Neuronal stem cell (in vitro differentiated cells): ENCODE measurements at regions not wholly inside any gene's neighbourhood (a gene's known extent, or its start where the extent isn't known, plus 50 kb on each side); places are given as distances from the start of the nearest gene placed in this dataset.
"Not testable (repeated sequence)": the region's sequence is repeated elsewhere in the genome, so short reads cannot be mapped to it uniquely, and the experiment has no call there.

ENCODE experiments used
- DNase-seq: peaks from one replicate; pipeline ENCODE4 v3.0.0-alpha.2; 2013; ENCODE audit warnings: low spot score
- H2AFZ ChIP-seq: one replicate; pipeline ENCODE4 v1.6.1; 2013; ENCODE audit warnings: mild to moderate bottlenecking, low read length, inconsistent platforms
- H2AK5ac ChIP-seq: 2 replicates; pipeline ENCODE4 v1.6.1; 2013; ENCODE audit warnings: low read depth, mild to moderate bottlenecking, inconsistent platforms, low read length, moderate library complexity, mixed read lengths
- H2BK120ac ChIP-seq: 2 replicates; pipeline ENCODE4 v1.6.1; 2013; ENCODE audit warnings: low read depth, mild to moderate bottlenecking, inconsistent platforms, low read length, moderate library complexity, mixed read lengths
- H2BK12ac ChIP-seq: one replicate; pipeline ENCODE4 v1.6.1; 2013; ENCODE audit warnings: low read length, inconsistent platforms
- H2BK15ac ChIP-seq: 2 replicates; pipeline ENCODE4 v1.6.1; 2013; ENCODE audit warnings: mild to moderate bottlenecking, low read length, inconsistent platforms, mixed read lengths
- H2BK5ac ChIP-seq: one replicate; pipeline ENCODE4 v1.6.1; 2013; ENCODE audit warnings: inconsistent platforms, mild to moderate bottlenecking, low read length, moderate library complexity
- H3K14ac ChIP-seq: one replicate; pipeline ENCODE4 v1.6.1; 2013; ENCODE audit warnings: low read length, inconsistent platforms
- H3K18ac ChIP-seq: 2 replicates; pipeline ENCODE4 v1.6.1; 2013; ENCODE audit warnings: low read length, inconsistent platforms
- H3K23ac ChIP-seq: 2 replicates; pipeline ENCODE4 v1.6.1; 2013; ENCODE audit warnings: low read depth, mild to moderate bottlenecking, mixed read lengths, low read length, inconsistent platforms; ENCODE audit not compliant: poor library complexity
- H3K27ac ChIP-seq: replicated peaks from 3 replicates; pipeline ENCODE4 v1.5.1; 2013; ENCODE audit warnings: low read length, inconsistent platforms
- H3K27me3 ChIP-seq, 3 experiments: 2 replicates each; pipeline ENCODE4 v1.6.1; 2013; ENCODE audit warnings: low read length in 3 of 3, mild to moderate bottlenecking in 2 of 3, inconsistent platforms in 1 of 3, low read depth in 1 of 3, mixed read lengths in 1 of 3, moderate library complexity in 1 of 3; ENCODE audit not compliant: control insufficient read depth in 3 of 3, insufficient read depth in 3 of 3
- H3K36me3 ChIP-seq, 2 donors: replicated peaks in 1 of 2; 2 replicates each; pipeline ENCODE4 v1.6.1; 2013; ENCODE audit warnings: low read length in 2 of 2; ENCODE audit not compliant: control insufficient read depth in 2 of 2, insufficient read depth in 2 of 2
- H3K4ac ChIP-seq: 2 replicates; pipeline ENCODE4 v1.6.1; 2013; ENCODE audit warnings: inconsistent platforms, mild to moderate bottlenecking, low read length, moderate library complexity
- H3K4me1 ChIP-seq, 2 donors: 1 replicate in 1 of 2; 2 replicates in 1 of 2; pipeline ENCODE4 v1.6.1; 2013; ENCODE audit warnings: low read length in 2 of 2, low read depth in 1 of 2; ENCODE audit not compliant: control insufficient read depth in 2 of 2, insufficient read depth in 1 of 2
- H3K4me2 ChIP-seq: one replicate; pipeline ENCODE4 v1.6.1; 2013; ENCODE audit warnings: mild to moderate bottlenecking, low read length, inconsistent platforms; ENCODE audit not compliant: insufficient read depth, poor library complexity, severe bottlenecking
- H3K4me3 ChIP-seq, 2 donors: 2 replicates each; pipeline ENCODE4 v1.5.1; 2013; ENCODE audit warnings: low read length in 2 of 2, mild to moderate bottlenecking in 2 of 2, inconsistent platforms in 1 of 2, moderate library complexity in 1 of 2
- H3K79me1 ChIP-seq: one replicate; pipeline ENCODE4 v1.6.1; 2013; ENCODE audit warnings: low read depth, mild to moderate bottlenecking, inconsistent platforms, low read length, moderate library complexity
- H3K9ac ChIP-seq: one replicate; pipeline ENCODE4 v1.6.1; 2013; ENCODE audit warnings: mild to moderate bottlenecking, low read depth, low read length, inconsistent platforms; ENCODE audit not compliant: poor library complexity
- H3K9me3 ChIP-seq, 2 donors: replicated peaks in 1 of 2; 2 replicates each; pipeline versions ENCODE3 to v1.6.1; 2013; ENCODE audit warnings: low read length in 2 of 2, mild to moderate bottlenecking in 2 of 2, inconsistent platforms in 1 of 2, low read depth in 1 of 2, mixed read lengths in 1 of 2, moderate library complexity in 1 of 2; ENCODE audit not compliant: control insufficient read depth in 2 of 2, insufficient read depth in 1 of 2
- H4K8ac ChIP-seq: one replicate; pipeline ENCODE4 v1.6.1; 2013; ENCODE audit warnings: low read depth, mild to moderate bottlenecking, inconsistent platforms, low read length, moderate library complexity
- H4K91ac ChIP-seq: one replicate; pipeline ENCODE4 v1.6.1; 2013; ENCODE audit warnings: low read length, low read depth, mild to moderate bottlenecking, inconsistent platforms; ENCODE audit not compliant: poor library complexity
- WGBS, 2 donors: extraction: QIAGEN DNeasy Blood & Tissue Kit; methylation state at CpG; one replicate each; pipeline ENCODE4 v1.1.7; 2013; ENCODE audit warnings: missing lambda C conversion rate in 2 of 2, mixed read lengths in 1 of 2; ENCODE audit not compliant: insufficient read length in 2 of 2, insufficient replicate concordance in 1 of 2; ENCODE audit errors: extremely low coverage in 2 of 2; 5-methylcytosine and 5-hydroxymethylcytosine counted together

- H2BK5ac ChIP-seq = no peak overlapping the region
- H2BK120ac ChIP-seq = no peak overlapping the region
- H3K4me1 ChIP-seq = peaks cover 0 to 2% of the 10 kb centered on the region in 2 donors
- H4K8ac ChIP-seq = no peak overlapping the region
- H3K27me3 ChIP-seq = no peaks in the 10 kb centered on the region
- H2AFZ ChIP-seq = no peak overlapping the region
- H3K27ac ChIP-seq = no peak overlapping the region
- H3K4me2 ChIP-seq = no peak overlapping the region
- no peak overlapping the region for H2AK5ac ChIP-seq
- no peak overlapping the region for H3K18ac ChIP-seq
- H3K4ac ChIP-seq = no peak overlapping the region
- no peak overlapping the region for H3K23ac ChIP-seq
- no peak overlapping the region for H2BK15ac ChIP-seq
- no peak overlapping the region for H4K91ac ChIP-seq
- no peaks in the 10 kb centered on the region for H3K79me1 ChIP-seq
- no peak overlapping the region for H3K4me3 ChIP-seq
- H3K36me3 ChIP-seq = no peaks in the 10 kb centered on the region
- H2BK12ac ChIP-seq = no peak overlapping the region
- H3K9me3 ChIP-seq = no peaks in the 10 kb centered on the region
- H3K9ac ChIP-seq = no peak overlapping the region
- no peak overlapping the region for H3K14ac ChIP-seq
- DNase-seq = no peak
These were observed 269.2 kb downstream of the C7orf25 start for GRCh38 chr7:42642699-42643098.

DNA sequence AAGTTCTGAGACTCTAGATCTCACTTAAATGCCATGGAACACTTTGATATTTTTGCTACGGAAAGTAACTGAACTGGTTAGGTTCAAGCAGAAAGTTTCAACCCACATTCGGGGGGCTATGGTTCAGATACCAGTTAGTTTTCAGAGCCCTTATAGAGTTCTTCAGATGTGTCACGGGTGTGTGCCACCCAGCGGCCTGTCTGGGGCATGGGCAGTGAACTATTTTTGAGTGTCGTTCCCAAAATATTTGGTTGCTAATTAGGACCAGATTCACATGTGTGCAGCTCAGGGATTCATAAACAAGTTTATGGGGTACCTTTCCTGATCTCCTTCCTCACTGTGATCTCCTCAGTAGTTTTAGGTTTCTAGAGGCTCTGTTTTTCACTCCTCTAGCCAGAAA is 271.9 kb downstream of the C7orf25 start:
- Histone ChIP-seq H3K4me3 (no peak overlapping the region), H4K91ac (no peak overlapping the region), H3K4ac (no peak overlapping the region), H3K9ac (no peak overlapping the region), H3K18ac (no peak overlapping the region), H4K8ac (no peak overlapping the region), H2AK5ac (no peak overlapping the region), H3K4me2 (no peak overlapping the region), H2BK12ac (no peak overlapping the region), H3K9me3 (no peaks in the 10 kb centered on the region), H3K27ac (no peak overlapping the region), H2AFZ (no peak overlapping the region), H3K23ac (no peak overlapping the region), H3K14ac (no peak overlapping the region), H2BK15ac (no peak overlapping the region), H2BK120ac (no peak overlapping the region), H2BK5ac (no peak overlapping the region), H3K36me3 (no peaks in the 10 kb centered on the region), H3K27me3 (no peaks in the 10 kb centered on the region), H3K4me1 (peaks cover 0 to 2% of the 10 kb centered on the region in 2 donors), H3K79me1 (no peaks in the 10 kb centered on the region)
- no CpG with 5 or more reads among the region's 5 CpGs for WGBS, 2 donors
- no peak for DNase-seq

GRCh38 chr7:42636380-42636779 is 275.5 kb downstream of the C7orf25 start:
- not testable (repeated sequence) for H2AK5ac ChIP-seq, H3K18ac ChIP-seq, H3K9me3 ChIP-seq, H2BK12ac ChIP-seq, H3K27ac ChIP-seq, H3K4ac ChIP-seq, H3K4me1 ChIP-seq, H3K36me3 ChIP-seq, H2BK5ac ChIP-seq, H3K27me3 ChIP-seq, H2BK15ac ChIP-seq, H3K79me1 ChIP-seq, H3K14ac ChIP-seq, H3K4me3 ChIP-seq, H3K23ac ChIP-seq, H3K4me2 ChIP-seq, H4K91ac ChIP-seq, H2BK120ac ChIP-seq, H2AFZ ChIP-seq, DNase-seq, H3K9ac ChIP-seq, H4K8ac ChIP-seq
- no CpG with 5 or more reads among the region's 11 CpGs for WGBS, 2 donors

GRCh38 chr7:42628054-42628453 is 283.8 kb downstream of the C7orf25 start:
- Histone ChIP-seq H3K4me2 (no peak overlapping the region), H2BK15ac (no peak overlapping the region), H3K23ac (no peak overlapping the region), H3K4me1 (no peaks in the 10 kb centered on the region), H2AK5ac (no peak overlapping the region), H2BK5ac (no peak overlapping the region), H4K91ac (no peak overlapping the region), H3K14ac (no peak overlapping the region), H3K79me1 (no peaks in the 10 kb centered on the region), H2BK120ac (no peak overlapping the region), H3K27ac (no peak overlapping the region), H3K4ac (no peak overlapping the region), H4K8ac (no peak overlapping the region), H3K4me3 (no peak overlapping the region), H3K36me3 (no peaks in the 10 kb centered on the region), H2AFZ (no peak overlapping the region), H3K18ac (no peak overlapping the region), H2BK12ac (no peak overlapping the region), H3K27me3 (no peaks in the 10 kb centered on the region), H3K9ac (no peak overlapping the region), H3K9me3 (no peaks in the 10 kb centered on the region)
- no CpG with 5 or more reads among the region's 4 CpGs for WGBS, 2 donors
- no peak for DNase-seq
